Caco-2 (cell line): ENCODE measurements at regions not wholly inside any gene's neighbourhood (a gene's known extent, or its start where the extent isn't known, plus 50 kb on each side); places are given as distances from the start of the nearest gene placed in this dataset.

Experiments used
- BruUV-seq: library from RNA; stranded (reverse); fragments of 400-500 nt; replicated peaks from 2 replicates; lab custom pipeline; 2021; lab: Mats Ljungman, UMichigan
- CTCF ChIA-PET: fragments of 300-600 bp; sonication (Branson Sonifier 250); formaldehyde crosslinking; loops from one replicate; lab custom pipeline; 2022; ENCODE audit warnings: antibody characterized with exemption; lab: Charles Lee
- POLR2A ChIA-PET: fragments of 300-600 bp; sonication (Branson Sonifier 250); formaldehyde crosslinking; loops from one replicate; lab custom pipeline; 2022; ENCODE audit warnings: antibody characterized with exemption; lab: Charles Lee
- DNase-seq, 2 experiments: peaks; one replicate each; pipeline versions ENCODE4 v3.0.0 to v3.0.0-alpha.2; 2020 to 2022
- H3K27me3 ChIP-seq: replicated peaks from 2 replicates; pipeline ENCODE4 v1.6.0; 2011; ENCODE audit warnings: low read length; ENCODE audit not compliant: control insufficient read depth, insufficient read depth
- H3K36me3 ChIP-seq: 2 replicates; pipeline ENCODE4 v1.5.1; 2011; ENCODE audit warnings: low read length; ENCODE audit not compliant: control insufficient read depth, insufficient read depth
- H3K4me1 ChIP-seq: fragments of 250-450 bp; sonication (Bioruptor Pico); 2 replicates; pipeline ENCODE4 v1.5.1; 2020; ENCODE audit warnings: mild to moderate bottlenecking
- H3K4me3 ChIP-seq: 2 replicates; pipeline ENCODE4 v1.5.1; 2011; ENCODE audit warnings: low read depth, mild to moderate bottlenecking, control low read depth, low read length
- H3K9me3 ChIP-seq: fragments of 250-450 bp; sonication (Bioruptor Pico); 2 replicates; pipeline ENCODE4 v1.5.1; 2020; ENCODE audit warnings: mild to moderate bottlenecking, moderate library complexity
- H3K27ac Mint-ChIP-seq: one replicate; pipeline ENCODE4 v1.8.0; 2022; ENCODE audit warnings: mixed read lengths; ENCODE audit not compliant: unreplicated experiment
- H3K27me3 Mint-ChIP-seq: one replicate; pipeline ENCODE4 v1.8.0; 2022; ENCODE audit warnings: mixed read lengths; ENCODE audit not compliant: insufficient read depth, unreplicated experiment
- H3K36me3 Mint-ChIP-seq: one replicate; pipeline ENCODE4 v1.8.0; 2022; ENCODE audit warnings: mild to moderate bottlenecking, mixed read lengths; ENCODE audit not compliant: insufficient read depth, unreplicated experiment
- H3K4me1 Mint-ChIP-seq: one replicate; pipeline ENCODE4 v1.8.0; 2022; ENCODE audit warnings: low read depth, mixed read lengths; ENCODE audit not compliant: unreplicated experiment
- H3K4me3 Mint-ChIP-seq: one replicate; pipeline ENCODE4 v1.8.0; 2022; ENCODE audit warnings: mild to moderate bottlenecking, moderate library complexity, mixed read lengths; ENCODE audit not compliant: unreplicated experiment
- H3K9me3 Mint-ChIP-seq: one replicate; pipeline ENCODE4 v1.8.0; 2022; ENCODE audit warnings: mixed read lengths; ENCODE audit not compliant: unreplicated experiment
- intact Hi-C: fragments of 100-400 bp; cut with micrococcal nuclease; formaldehyde crosslinking; loops from one replicate; pipeline ENCODE4 v1.10.0; 2022; ENCODE audit not compliant: unreplicated experiment
- TF ChIP-seq, protein P1 (sequence below), 2 experiments: fragments of 200-600 bp in 1 of 2; IDR thresholded peaks; 1 replicate in 1 of 2; 2 replicates in 1 of 2; pipeline versions ENCODE4 v1.5.1 to v1.8.0; 2011 to 2022; ENCODE audit warnings: antibody characterized with exemption in 1 of 2, control low read depth in 1 of 2, inconsistent platforms in 1 of 2, low read depth in 1 of 2, low read length in 1 of 2, mild to moderate bottlenecking in 1 of 2, moderate library complexity in 1 of 2; ENCODE audit not compliant: insufficient read depth in 1 of 2, severe bottlenecking in 1 of 2, unreplicated experiment in 1 of 2

DNA sequence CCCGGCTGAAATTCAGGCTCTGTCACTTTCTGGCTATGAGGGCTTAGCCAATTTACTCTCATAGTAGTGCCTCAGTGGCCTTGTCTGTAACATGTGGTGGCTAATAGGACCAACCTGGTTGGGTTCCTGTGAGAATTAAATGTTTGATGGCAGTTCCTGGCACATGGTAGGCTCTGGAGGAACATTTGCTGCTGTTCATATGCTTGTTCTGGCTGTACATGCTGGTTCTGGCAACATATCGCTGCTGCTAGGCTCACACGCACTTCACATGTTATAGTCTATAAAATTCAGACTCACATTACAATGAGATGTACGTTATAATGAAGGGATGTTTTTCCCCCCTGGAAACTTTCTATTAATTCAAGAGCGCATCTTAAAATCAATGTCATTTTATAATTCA is 417.7 kb upstream of the GYPC start:
- H3K4me1 ChIP-seq: no peaks in the 10 kb centered on the region
- H3K27me3 Mint-ChIP-seq: no peaks in the 10 kb centered on the region
- ChIA-PET CTCF (no interaction called here), POLR2A (no interaction called here)
- intact Hi-C loops: loop anchor here (2.0 kb wide), 1 partner anchor 493 kb away; no protein-coding TSS in a partner anchor
- BruUV-seq: no TSS peak
- no peak for DNase-seq
- no peaks in the 10 kb centered on the region for H3K27me3 ChIP-seq
- H3K36me3 Mint-ChIP-seq: no peaks in the 10 kb centered on the region
- no peak overlapping the region for H3K4me3 Mint-ChIP-seq
- H3K9me3 Mint-ChIP-seq: no peaks in the 10 kb centered on the region
- no peak overlapping the region for H3K4me3 ChIP-seq
- H3K4me1 Mint-ChIP-seq: no peaks in the 10 kb centered on the region
- TF ChIP-seq, protein P1, sequence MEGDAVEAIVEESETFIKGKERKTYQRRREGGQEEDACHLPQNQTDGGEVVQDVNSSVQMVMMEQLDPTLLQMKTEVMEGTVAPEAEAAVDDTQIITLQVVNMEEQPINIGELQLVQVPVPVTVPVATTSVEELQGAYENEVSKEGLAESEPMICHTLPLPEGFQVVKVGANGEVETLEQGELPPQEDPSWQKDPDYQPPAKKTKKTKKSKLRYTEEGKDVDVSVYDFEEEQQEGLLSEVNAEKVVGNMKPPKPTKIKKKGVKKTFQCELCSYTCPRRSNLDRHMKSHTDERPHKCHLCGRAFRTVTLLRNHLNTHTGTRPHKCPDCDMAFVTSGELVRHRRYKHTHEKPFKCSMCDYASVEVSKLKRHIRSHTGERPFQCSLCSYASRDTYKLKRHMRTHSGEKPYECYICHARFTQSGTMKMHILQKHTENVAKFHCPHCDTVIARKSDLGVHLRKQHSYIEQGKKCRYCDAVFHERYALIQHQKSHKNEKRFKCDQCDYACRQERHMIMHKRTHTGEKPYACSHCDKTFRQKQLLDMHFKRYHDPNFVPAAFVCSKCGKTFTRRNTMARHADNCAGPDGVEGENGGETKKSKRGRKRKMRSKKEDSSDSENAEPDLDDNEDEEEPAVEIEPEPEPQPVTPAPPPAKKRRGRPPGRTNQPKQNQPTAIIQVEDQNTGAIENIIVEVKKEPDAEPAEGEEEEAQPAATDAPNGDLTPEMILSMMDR (IDR thresholded peaks at IDR 0.05; ENCODE audit: insufficient read depth in 1 of 2, low read depth in 1 of 2, low read length in 1 of 2, severe bottlenecking in 1 of 2, unreplicated experiment in 1 of 2): no peak
- H3K36me3 ChIP-seq: no peaks in the 10 kb centered on the region
- no peak overlapping the region for H3K27ac Mint-ChIP-seq
- no peaks in the 10 kb centered on the region for H3K9me3 ChIP-seq

DNA sequence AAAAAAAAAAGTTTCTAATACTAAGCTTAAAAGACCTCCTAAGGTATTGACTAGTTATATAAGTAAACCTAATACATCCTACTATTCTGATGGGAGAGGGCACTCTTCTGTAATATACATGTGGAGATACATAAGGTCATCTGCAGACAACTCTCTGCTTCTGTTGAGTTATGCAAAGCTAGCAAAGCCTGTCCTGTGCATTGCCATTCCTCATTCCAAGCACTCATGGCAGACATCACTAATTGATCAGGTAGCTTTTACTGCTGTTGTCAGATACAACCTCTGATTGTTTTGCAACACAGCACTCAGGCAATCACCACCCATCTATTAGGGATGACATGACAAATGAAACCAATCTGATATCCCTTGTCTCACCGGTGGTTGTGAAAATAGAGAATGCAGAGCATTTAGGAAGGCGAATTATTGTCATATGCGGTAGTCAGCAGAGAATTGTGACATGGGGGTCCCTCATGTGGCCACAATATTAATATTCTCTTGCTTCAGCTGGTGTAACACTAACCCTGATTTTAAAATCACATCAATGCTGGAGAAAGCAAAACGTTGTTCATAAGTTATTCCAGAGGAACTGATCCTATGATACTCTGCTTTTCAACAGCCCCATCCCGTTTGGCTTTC is 416.5 kb upstream of the GYPC start:
- POLR2A ChIA-PET: no interaction called here
- Mint-ChIP-seq H3K9me3 (no peaks in the 10 kb centered on the region), H3K4me3 (no peak overlapping the region), H3K27me3 (no peaks in the 10 kb centered on the region), H3K27ac (no peak overlapping the region), H3K4me1 (no peaks in the 10 kb centered on the region), H3K36me3 (no peaks in the 10 kb centered on the region)
- TF ChIP-seq, protein P1 (IDR thresholded peaks at IDR 0.05; ENCODE audit: insufficient read depth in 1 of 2, low read depth in 1 of 2, low read length in 1 of 2, severe bottlenecking in 1 of 2, unreplicated experiment in 1 of 2): no peak
- no peak overlapping the region for H3K4me3 ChIP-seq
- DNase-seq: no peak
- BruUV-seq: no TSS peak
- no peaks in the 10 kb centered on the region for H3K36me3 ChIP-seq
- no peaks in the 10 kb centered on the region for H3K9me3 ChIP-seq
- H3K27me3 ChIP-seq: no peaks in the 10 kb centered on the region
- intact Hi-C loops: loop anchor here (2.0 kb wide), 1 partner anchor 495 kb away; no protein-coding TSS in a partner anchor
- H3K4me1 ChIP-seq: no peaks in the 10 kb centered on the region
- CTCF ChIA-PET: no interaction called here

DNA sequence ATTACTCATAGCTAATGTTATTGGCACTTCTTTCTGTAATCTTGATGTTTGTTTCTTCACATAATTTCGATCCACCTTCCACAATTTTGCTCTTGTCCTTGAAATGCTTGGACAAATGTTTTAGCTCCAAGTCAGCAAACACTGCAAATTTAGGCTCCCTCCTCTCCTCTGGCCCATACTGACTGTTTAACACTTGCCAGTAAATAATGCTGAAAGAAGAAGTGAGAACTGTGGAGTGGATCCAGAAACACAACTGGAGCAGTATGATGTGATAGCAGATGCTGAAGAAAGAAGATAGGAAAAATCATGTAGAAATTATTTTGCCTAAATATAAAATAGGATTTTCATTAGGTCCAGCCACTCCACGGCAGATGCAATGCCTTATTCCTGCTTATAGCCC is 415.0 kb upstream of the GYPC start:
- CTCF ChIA-PET: no interaction called here
- intact Hi-C loops: loop anchor here (2.0 kb wide), 1 partner anchor 212 kb away; no protein-coding TSS in a partner anchor
- no peak for DNase-seq
- Mint-ChIP-seq H3K36me3 (no peaks in the 10 kb centered on the region), H3K4me1 (no peaks in the 10 kb centered on the region), H3K4me3 (no peak overlapping the region), H3K9me3 (no peaks in the 10 kb centered on the region), H3K27ac (no peak overlapping the region), H3K27me3 (no peaks in the 10 kb centered on the region)
- no peaks in the 10 kb centered on the region for H3K27me3 ChIP-seq
- no peaks in the 10 kb centered on the region for H3K4me1 ChIP-seq
- TF ChIP-seq, protein P1 (IDR thresholded peaks at IDR 0.05; ENCODE audit: insufficient read depth in 1 of 2, low read depth in 1 of 2, low read length in 1 of 2, severe bottlenecking in 1 of 2, unreplicated experiment in 1 of 2): no peak
- no peaks in the 10 kb centered on the region for H3K9me3 ChIP-seq
- H3K4me3 ChIP-seq: no peak overlapping the region
- POLR2A ChIA-PET: no interaction called here
- no peaks in the 10 kb centered on the region for H3K36me3 ChIP-seq
- no TSS peak for BruUV-seq
